NCI-H2196 treated with DMSO at 0.1 percent for 48 hours (cell line): ENCODE measurements at regions not wholly inside any gene's neighbourhood (a gene's known extent, or its start where the extent isn't known, plus 50 kb on each side); places are given as distances from the start of the nearest gene placed in this dataset.
"Not testable (repeated sequence)": the region's sequence is repeated elsewhere in the genome, so short reads cannot be mapped to it uniquely, and the experiment has no call there.

Source experiments
- DNase-seq: peaks from one replicate; lab custom pipeline; 2025; ENCODE audit not compliant: unreplicated experiment; lab: John Stamatoyannopoulos, UW

DNA sequence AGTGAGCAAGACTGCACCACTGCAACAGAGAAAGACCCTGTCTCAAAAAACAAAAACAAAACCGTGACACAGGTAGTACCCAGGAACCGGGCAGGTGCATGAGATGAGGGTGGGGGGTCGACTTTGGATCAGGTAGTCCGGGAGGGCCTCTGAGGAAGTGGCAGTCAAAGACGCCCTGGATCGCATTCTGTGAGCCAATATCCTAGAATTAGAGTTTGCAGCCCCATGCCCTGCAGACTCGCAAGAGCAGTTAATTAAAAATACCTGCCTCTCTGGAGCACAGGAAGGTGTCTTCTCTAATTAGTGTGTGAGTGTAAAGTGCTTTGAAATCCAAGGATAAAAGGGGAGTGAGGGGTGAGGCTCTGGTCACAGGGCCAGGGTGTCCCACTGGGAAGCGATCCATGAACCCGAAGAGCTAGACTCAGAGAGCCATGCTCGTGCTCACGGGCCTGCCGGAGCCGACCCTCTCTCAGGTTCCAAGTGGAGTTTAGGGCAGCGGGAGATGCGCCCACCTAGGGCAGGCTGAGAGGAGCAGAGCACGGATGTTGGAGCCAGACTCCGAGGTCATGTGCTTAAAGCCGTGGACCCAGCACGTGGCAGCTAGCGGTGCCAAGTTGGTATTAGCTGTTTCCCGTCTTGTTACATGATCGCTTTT is 74.7 kb upstream of the PTPN1 start:
- DNase-seq = no peak

DNA sequence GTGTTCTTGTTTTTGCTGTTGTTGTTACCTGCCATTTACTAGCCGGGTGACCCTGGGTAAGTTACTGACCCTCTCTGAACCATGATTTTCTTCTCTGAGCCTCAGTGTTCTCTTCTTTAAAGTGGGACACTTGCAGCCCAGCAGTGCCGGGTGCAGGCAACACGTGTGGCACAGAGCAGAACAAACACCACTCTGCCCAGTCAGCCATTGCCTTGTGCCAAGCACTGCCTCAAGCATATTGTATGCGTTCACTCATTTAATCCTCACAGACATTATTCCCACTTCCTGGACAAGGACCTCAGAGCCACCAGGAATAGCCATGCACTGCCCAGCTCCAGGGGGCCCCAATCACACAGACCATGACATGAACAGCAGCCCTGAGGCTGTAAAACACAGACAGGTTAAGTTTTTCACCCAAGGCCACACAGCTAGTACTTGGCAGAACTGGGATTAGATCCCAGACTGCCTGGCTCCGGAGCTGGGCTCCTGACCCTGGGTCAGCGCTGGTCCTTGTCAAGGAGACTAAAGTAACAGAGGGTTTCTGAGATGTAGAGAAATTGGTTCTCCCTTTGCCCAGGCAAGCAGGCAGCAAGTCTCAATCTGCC is 74.0 kb upstream of the PTPN1 start:
- no peak for DNase-seq

DNA sequence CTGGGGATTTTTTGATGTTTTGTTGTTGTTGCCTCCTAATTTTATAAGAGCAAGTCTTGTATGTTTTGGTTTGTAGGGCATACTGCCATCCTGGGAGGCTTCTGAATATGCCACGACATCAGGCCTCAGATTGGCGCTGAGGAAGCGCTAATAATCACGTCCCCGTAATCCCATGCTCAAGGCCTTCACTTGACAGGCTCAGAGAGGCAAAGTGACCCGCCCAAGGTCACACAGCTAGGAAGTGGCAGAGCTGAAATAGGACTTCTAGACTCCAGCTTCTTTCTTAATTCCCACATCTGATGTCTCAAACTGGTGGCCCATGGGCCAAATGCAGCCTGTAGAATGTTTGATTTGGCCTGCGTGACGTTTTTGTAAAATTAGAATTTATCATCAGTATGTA is 73.5 kb upstream of the PTPN1 start:
- no peak for DNase-seq

DNA sequence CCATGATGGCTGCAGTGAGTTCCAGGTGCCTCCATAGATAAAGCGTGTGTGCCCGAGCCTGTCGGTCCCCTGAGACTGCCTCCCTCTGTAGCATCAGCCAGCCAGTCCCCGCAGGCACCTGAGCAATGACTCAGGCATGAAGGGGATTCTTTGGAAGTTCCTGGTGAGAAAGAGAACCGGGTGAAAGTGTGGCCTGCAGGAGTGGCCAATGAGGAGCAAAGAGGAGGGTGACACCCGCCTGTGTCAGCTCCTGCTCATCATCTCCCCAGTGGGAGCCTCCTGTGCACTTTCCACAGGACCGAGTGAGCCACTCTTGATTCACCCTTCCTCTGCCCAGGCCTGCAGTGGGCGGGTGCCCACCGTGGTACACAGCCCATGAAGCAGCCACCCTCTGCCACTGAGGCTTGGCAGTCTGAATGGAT is 71.2 kb upstream of the PTPN1 start:
- DNase-seq = no peak

DNA sequence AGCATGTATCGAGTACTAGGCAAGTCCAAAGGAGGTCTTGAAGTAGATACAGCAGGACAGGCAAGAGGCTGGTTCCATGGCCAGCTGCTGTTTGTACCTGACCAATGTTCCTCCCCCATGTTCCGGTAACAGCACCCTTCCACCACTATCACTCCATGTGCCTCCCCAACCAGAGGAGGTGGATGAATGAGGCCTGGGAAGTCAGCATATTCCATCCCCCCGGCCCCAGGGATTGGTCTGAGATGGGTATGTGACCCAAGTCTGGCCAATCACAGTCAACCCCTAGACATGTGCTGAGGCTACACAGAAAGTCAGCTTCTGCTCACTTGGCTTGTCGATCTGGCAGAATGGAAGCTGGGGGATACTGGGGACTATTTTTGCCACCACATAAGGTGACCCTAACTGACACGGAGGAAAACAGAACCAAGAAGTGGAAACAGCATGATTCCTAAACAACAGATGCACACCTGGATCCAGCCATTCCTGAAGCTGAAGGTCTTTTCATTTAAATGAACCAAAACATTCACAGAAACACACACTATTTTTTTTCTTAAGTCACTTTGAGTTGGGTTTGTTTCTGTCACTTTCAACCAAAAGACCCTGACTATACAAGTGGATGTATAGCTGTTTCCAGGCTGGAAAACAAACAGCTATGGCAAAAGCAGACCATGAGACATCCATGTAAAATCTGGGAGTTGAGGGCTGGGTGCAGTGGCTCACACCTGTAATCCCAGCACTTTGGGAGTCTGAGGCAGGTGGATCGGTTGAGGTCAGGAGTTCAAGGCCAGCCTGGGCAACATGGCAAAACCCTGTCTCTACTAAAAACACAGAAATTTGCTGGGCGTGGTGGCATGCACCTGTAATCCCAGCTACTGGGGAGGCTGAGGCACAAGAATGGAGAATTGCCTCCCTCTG is 70.4 kb upstream of the PTPN1 start:
- DNase-seq = no peak

DNA sequence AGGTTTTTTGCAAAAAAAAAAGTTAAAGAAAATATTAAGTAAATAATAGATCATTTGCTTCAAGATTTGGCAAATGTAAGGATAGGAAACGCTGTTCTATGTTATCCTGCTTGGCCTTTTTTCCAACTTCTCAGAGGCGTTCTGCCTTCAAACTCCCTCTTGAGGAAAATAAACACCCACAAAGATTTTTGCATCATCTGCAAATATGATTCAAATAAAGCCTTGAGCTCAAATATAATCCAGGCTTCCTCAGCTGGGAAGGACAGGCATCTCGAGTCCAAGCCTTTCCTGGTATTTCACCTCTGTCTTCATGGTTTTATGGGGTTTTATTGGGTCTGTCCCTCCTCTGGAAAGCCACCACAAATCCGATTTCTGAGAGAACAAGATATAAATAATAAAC is 67.7 kb upstream of the PTPN1 start:
- no peak for DNase-seq

DNA sequence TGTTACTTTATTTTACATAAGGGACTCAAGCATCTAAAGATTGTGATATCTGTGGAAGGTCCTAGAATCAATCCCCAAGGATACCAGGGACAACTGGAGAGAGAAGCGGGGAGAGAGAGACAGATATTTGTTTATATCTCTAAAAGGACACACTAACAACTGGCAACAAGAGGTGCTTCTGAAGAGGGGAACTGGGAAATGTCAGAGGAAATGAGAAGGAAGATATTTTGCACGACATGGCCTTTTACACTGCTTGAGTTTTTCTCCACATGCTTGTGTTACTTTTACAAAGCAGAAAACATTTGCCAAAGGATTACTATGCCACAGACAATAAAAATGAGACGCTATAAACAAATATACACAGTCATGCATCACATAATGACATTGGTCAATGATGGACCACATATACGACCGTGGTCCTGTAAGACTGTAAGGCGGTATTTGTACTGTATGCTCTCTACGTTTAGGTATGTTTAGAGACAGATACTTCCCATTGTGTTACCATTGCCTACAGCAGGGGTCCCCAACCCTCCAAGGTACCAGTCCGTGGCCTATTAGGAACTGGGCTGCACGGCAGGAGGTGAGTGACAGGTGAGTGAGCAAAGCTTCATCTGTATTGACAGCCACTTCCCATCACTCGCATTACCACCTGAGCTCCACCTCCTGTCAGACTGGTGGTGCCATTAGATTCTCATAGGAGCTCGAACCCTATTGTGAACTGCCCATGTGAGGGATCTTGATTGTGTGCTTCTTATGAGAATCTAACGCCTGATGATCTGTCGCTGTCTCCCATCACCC is 64.6 kb upstream of the PTPN1 start:
- DNase-seq = no peak

DNA sequence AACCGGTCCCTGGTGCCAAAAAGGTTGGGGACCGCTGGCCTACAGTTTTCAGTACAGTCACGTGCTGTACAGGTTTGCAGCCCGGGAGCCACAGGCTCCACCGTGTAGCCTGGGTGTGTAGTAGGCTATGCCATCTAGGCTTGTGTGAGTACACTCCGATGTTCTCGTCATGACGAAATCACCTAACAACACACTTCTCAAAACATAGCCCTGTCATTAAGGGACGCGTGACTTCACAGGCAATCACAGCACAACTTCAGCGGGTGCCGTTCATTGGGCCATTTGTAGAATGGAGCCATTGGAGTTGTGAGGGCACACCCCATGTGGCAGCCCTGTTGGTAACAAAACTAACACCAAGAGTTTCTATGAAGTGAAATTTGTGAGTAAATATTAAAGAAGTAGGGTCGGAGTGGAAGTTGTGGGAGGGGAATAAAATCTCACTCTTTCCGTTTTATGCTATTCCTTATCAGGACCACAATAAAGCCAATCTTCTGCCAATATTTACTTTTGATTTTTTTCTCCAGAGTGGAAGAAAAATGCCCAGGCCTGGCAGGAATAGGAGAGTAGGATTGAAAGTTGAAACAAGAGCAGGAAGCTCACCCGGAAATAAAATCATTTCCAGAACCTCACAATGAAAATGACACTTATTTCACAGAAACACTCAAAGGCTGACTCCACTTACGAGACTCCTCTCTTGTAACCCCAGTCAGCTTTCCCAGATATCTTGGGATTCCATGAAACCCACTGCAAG is 63.7 kb upstream of the PTPN1 start:
- DNase-seq = no peak

DNA sequence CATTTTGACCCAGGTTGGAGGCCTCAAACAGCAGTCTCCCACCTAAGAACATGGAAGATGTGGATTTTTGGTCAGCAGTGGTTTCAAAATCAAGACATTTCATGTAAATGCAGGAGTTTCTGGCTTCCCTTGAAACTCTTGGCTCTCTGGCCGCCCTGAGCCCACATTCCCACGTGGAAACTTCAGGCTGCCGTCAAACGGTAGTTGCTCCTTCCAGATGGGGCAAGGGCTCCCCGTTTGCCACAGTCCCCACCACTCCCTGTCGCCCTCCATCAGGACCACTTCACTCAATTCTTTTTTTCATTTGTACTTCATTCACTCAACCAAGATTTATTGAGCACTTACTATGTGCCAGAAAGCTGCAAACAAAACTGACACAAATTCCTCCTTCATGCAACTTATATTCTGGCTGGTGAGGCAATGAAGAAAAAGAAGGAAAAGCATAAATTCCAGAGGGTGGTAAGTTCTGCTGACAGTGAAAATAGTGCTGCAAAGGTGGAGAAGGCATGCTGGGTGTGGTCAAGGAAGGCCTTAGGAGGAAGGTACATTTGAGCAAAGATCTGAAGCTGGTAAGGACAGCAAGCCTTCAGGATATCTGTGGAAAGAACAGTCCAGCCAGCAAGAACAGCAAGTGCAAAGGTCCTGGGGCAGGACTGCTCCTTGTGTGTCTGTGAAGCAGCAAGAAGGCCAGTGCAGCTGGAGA is 62.9 kb upstream of the PTPN1 start:
- no peak for DNase-seq

DNA sequence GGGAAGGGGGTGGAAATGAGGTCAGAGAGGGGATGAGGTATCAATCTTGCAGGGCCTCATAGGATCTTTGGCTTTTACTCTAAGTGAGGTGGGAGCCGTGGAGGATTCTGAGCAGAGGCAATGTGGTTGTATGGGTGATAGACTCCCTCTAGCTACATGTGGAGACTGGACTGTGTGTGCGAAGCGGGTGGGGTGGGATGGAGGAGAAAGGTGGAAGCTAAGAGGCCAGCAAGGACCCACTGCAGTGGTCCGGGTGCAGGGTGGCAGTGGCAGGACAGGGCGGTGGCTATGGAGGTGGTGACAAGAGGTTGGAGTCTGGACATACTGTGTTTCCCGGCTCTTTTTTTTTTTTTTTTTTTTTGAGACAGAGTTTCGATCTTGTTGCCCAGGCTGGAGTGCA is 62.4 kb upstream of the PTPN1 start:
- DNase-seq = no peak

DNA sequence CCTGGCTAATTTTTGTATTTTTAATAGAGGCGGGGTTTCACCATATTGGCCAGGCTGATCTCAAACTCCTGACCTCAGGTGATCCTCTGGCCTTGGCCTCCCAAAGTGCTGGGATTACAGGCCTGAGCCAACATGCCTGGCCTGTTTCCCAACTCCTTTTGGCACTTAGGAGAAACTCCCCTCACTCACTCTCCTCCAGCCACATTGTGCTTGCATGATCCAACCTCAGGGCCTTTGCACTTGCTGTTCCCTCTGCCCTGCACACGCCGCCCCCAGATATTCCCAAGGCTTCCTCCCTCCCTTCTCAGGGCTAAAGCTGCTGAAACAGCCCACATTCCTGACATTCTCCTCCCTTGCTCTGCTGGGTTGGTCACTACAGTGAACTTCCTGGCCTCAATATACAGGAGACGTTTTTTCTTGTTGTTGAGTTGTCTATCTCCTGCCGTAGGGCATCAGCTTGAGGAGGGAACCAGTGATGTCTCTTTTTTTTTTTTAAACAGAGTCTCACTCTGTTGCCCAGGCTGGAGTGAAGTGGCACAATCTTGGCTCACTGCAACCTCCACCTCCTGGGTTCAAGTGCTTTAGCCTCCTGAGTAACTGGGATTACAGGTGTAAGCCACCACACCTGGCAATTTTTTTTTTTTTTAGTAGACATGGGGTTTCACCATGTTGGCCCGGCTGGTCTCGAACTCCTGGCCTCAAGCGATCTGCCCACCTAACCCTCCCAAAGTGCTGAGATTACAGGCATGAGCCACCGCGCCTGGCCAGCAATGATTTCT is 61.4 kb upstream of the PTPN1 start:
- DNase-seq = not testable (repeated sequence)

DNA sequence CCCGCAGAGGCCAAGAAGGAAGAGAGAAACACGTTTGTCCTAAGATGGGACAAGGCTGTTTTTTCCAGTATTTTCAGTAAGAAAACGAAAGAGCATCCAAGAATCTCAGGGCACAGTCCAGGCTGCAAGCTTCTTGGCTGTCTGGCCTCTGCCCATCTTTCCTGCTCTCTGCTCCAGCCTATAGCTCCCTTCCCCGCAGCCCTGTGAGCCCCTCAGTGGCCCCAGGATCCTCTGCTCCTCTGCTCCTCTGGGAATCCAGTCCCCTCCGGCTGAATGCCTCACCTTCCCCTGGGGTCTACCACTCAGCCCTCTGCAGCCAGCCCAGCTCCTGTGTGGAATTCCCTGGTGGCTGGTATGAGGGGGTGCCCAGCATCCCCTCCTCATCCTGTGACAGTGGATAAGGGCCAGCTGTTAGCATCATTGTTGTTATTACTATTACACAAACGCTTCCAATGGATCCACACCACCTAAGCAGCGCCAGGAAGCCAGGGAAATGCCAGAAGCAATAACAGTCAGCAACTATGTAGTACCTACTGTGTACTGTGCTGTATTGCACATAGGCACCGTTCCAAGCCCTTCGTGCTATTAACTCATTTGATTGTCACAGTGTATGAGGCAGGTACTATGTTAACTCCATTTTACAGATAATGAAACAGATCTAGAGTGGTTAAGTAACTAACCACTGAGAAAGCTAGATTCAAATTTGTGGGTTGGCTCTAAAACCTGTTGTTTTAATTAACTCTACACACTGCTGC is 60.3 kb upstream of the PTPN1 start:
- DNase-seq = no peak

DNA sequence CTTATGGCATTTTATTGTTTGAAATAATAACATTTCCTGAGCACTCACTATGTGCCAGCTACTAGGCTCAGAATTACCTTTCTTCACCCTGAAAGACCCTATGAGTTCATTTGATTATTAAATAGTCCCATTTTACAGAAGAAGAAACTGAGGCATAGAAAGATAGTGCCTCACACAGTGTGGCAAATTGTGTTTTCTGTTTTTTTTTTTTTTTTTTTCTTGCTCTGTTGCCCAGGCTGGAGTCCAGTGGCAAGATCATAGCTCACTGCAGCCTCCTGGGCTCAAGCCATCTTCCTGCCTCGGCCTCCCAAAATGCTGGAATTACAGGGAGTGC is 59.7 kb upstream of the PTPN1 start:
- DNase-seq = no peak

DNA sequence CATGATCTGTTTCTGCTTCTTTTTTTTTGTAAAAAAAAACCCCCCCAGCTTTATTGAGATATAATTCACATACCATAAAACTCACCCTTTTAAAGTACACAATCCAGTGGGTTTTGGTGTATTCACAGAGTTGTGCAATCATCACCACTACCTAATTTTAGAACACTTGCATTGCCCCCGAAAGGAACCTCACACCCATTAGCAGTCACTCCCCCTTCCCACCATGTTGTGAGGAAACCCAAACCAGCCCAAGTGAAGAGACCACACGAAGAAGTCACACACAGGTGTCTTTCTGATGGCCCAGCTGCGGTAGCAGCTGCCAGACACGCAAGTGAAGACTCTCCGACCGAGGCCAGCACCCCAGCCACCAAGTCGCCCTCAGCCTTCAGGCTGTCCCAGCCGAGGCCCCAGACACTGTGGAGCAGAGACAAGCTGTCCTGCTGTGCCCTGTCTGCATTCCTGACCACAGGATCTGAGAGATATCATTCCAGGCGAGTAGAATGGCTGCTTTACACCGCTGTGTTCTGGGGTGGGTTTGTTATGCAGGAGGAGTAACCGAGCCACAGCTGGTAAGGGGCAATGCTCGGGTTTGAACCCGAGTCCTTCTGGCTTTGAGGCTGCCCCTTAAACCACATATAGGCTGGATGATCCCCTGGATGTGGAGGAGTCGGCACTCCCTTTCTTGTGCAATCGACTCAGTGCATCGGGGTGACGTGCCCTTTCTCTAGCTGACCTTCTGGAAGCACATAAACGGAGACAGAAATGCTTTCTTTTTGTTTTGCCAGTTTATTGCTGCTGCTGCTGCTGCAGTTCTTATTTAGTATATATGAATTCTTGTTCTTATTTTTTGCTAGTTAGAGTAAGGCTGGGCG is 59.1 kb upstream of the PTPN1 start:
- DNase-seq = no peak

DNA sequence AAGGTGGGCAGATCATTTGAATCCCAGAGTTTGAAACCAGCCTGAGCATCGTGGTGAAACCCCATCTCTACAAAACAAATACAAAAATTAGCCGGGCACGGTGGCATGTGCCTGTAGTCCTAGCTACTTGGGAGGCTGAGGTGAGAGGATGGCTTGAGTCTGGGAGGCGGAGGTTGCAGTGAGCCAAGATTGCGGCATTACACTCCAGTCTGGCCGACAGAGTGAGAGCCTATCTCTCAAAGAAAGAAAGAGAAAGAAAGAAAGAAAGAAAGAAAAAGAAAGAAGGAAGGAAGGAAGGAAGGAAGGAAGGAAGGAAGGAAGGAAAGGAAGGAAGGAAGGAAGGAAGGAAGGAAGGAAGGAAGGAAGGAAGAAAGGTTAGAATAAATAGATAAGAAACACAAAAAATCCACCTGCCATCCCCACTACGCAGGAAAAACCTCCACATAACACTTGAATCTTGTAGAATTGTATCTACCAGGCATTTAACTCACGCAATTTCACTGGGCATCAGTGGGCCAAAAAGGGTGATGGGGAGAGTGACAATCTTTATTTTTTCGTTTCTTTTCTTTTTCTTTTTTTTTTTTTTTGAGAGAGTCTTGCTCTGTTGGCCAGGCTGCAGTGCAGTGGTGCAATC is 58.3 kb upstream of the PTPN1 start:
- not testable (repeated sequence) for DNase-seq

DNA sequence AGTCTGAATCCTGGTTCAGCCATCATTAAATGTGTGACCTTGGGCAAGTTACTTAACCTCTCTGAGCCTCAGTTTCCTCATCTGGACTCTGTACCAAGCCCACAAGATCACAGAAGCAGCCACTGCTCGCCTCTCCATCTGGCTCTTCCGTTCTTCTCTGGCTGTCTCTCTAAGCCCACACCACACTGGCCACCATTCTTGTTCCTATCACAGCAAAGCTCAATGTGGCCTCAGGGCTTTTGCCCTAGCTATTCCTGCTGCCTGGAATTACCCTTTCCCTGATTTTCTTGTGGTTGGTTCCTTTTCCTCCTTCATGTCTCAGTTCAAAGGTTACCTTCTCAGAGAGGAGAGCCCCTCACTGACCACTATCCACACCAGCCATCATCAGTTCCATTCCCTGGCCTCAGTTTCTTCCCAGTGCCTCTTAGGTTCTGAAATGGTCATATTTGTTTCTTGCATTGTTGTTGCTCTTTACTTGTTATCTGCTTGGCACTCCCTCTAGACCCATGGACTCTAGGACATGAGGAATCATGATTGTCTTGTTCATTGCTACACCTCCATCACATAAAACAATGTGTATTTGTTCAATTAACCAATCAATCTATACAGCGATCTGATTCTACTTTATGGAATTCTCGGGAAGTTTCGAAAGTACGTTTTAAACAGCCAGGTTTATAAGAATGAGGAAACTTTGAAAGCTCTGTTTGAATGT is 56.5 kb upstream of the PTPN1 start:
- DNase-seq = no peak

DNA sequence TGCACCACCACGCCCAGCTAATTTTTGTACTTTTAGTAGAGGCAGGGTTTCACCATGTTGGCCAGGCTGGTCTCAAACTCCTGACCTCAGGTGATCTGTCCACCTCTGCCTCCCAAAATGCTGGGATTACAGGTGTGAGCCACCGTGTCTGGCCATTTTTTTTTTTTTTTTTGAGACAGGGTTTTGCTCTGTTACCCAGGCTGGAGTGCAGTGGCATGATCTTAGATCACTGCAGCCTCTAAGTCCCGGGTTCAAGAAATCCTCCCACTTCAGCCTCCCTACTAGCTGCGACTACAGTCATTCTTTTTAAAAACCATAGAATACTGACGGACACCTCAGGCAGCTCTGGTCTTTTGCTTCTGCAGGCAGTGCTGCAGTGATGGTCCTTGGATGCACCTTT is 54.9 kb upstream of the PTPN1 start:
- not testable (repeated sequence) for DNase-seq
